PC-9 (cell line): ENCODE measurements at regions not wholly inside any gene's neighbourhood (a gene's known extent, or its start where the extent isn't known, plus 50 kb on each side); places are given as distances from the start of the nearest gene placed in this dataset.

Source experiments
- BruUV-seq: library from RNA; stranded (reverse); fragments of 400-500 nt; replicated peaks from 2 replicates; lab custom pipeline; 2021; lab: Mats Ljungman, UMichigan
- CTCF ChIA-PET: fragments of 300-600 bp; sonication (Branson Sonifier 250); formaldehyde crosslinking; loops from one replicate; lab custom pipeline; 2022; ENCODE audit warnings: antibody characterized with exemption; lab: Charles Lee
- POLR2A ChIA-PET: fragments of 300-600 bp; sonication (Branson Sonifier 250); formaldehyde crosslinking; loops from one replicate; lab custom pipeline; 2022; ENCODE audit warnings: antibody characterized with exemption; ENCODE audit not compliant: unreplicated experiment; lab: Charles Lee
- DNase-seq, 2 experiments: peaks; one replicate each; pipeline versions ENCODE4 v3.0.0 to v3.0.0-alpha.2; 2015 to 2022; ENCODE audit warnings: mixed read lengths in 1 of 2
- H2AFZ ChIP-seq: fragments of 200-600 bp; sonication (generic); 2 replicates; pipeline ENCODE4 v1.8.1; 2017; ENCODE audit warnings: antibody characterized with exemption
- H3F3A ChIP-seq: fragments of 200-600 bp; sonication (generic); 2 replicates; pipeline ENCODE4 v1.8.1; 2017; ENCODE audit warnings: antibody characterized with exemption, mild to moderate bottlenecking, low read depth; ENCODE audit not compliant: insufficient read depth
- H3K27ac ChIP-seq: fragments of 200-600 bp; sonication (generic); 2 replicates; pipeline ENCODE4 v1.6.1; 2016; ENCODE audit warnings: mixed run types
- H3K27me3 ChIP-seq: fragments of 200-600 bp; sonication (generic); 2 replicates; pipeline ENCODE4 v1.6.1; 2016; ENCODE audit warnings: low read depth, mixed run types; ENCODE audit not compliant: insufficient read depth
- H3K36me3 ChIP-seq: fragments of 200-600 bp; sonication (generic); 2 replicates; pipeline ENCODE4 v1.6.1; 2016; ENCODE audit warnings: low read depth, mixed run types
- H3K4me1 ChIP-seq: fragments of 200-600 bp; sonication (generic); replicated peaks from 2 replicates; pipeline ENCODE4 v1.6.1; 2016; ENCODE audit warnings: mixed run types; ENCODE audit not compliant: insufficient read depth
- H3K4me2 ChIP-seq: fragments of 200-600 bp; sonication (generic); 2 replicates; pipeline ENCODE4 v1.6.1; 2017; ENCODE audit warnings: mixed run types
- H3K4me3 ChIP-seq: fragments of 200-600 bp; sonication (generic); 2 replicates; pipeline ENCODE4 v1.6.1; 2016; ENCODE audit warnings: mixed run types
- H3K79me2 ChIP-seq: fragments of 200-600 bp; sonication (generic); 2 replicates; pipeline ENCODE4 v1.6.1; 2017; ENCODE audit warnings: low read depth, mixed run types
- H3K9me2 ChIP-seq: fragments of 200-600 bp; sonication (generic); 2 replicates; pipeline ENCODE4 v1.8.1; 2017; ENCODE audit warnings: mild to moderate bottlenecking; ENCODE audit not compliant: insufficient read depth
- H3K9me3 ChIP-seq: fragments of 200-600 bp; sonication (generic); 2 replicates; pipeline ENCODE4 v1.8.1; 2016; ENCODE audit warnings: low read depth; ENCODE audit not compliant: insufficient read depth
- H4K20me1 ChIP-seq: fragments of 200-600 bp; sonication (generic); 2 replicates; pipeline ENCODE4 v1.8.1; 2017; ENCODE audit not compliant: insufficient read depth
- EZH2 ChIP-seq: fragments of 200-600 bp; sonication (generic); IDR thresholded peaks from 2 replicates; pipeline ENCODE4 v1.8.0; 2017; ENCODE audit warnings: antibody characterized with exemption, low read depth
- intact Hi-C: fragments of 100-400 bp; cut with micrococcal nuclease; formaldehyde crosslinking; loops from one replicate; pipeline ENCODE4 v1.10.0; 2022; ENCODE audit not compliant: unreplicated experiment
- TF ChIP-seq, protein P1 (sequence below): fragments of 200-600 bp; sonication (generic); conservative IDR thresholded peaks from 2 replicates; pipeline ENCODE4 v1.6.1; 2017; ENCODE audit warnings: mixed run types, antibody characterized with exemption, mild to moderate bottlenecking, moderate library complexity

DNA sequence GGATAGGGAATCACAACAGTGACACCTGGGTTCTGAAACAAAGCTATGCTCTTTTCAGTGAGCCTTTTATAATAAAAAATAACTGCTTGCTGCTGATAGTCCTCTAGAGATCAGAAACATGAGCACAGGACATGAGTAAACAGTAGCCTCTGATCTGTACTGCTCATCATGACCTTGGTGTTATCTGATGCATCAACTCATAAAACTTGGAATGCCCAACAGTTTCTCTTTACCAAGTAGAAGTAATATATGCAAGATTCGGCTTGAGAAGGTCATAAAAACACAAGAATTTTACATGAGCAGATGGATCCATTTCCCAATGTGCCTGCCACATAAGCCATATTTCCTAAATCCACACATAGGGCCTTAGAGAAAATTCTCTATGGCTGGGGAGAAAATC lies 318.3 kb upstream of the GRAMD2B start:
- Histone ChIP-seq H3K4me1 (no peaks in the 10 kb centered on the region), H3K9me2 (no peaks in the 10 kb centered on the region), H3K27me3 (no peaks in the 10 kb centered on the region), H3K4me3 (no peak overlapping the region), H3K27ac (no peak overlapping the region), H3K9me3 (no peaks in the 10 kb centered on the region; the same call in 1 of the 2 replicates), H3K79me2 (no peaks in the 10 kb centered on the region), H3K36me3 (no peaks in the 10 kb centered on the region), H3F3A (no peaks in the 10 kb centered on the region), H2AFZ (no peak overlapping the region), H3K4me2 (no peak overlapping the region), H4K20me1 (no peaks in the 10 kb centered on the region)
- TF ChIP-seq, protein P1, sequence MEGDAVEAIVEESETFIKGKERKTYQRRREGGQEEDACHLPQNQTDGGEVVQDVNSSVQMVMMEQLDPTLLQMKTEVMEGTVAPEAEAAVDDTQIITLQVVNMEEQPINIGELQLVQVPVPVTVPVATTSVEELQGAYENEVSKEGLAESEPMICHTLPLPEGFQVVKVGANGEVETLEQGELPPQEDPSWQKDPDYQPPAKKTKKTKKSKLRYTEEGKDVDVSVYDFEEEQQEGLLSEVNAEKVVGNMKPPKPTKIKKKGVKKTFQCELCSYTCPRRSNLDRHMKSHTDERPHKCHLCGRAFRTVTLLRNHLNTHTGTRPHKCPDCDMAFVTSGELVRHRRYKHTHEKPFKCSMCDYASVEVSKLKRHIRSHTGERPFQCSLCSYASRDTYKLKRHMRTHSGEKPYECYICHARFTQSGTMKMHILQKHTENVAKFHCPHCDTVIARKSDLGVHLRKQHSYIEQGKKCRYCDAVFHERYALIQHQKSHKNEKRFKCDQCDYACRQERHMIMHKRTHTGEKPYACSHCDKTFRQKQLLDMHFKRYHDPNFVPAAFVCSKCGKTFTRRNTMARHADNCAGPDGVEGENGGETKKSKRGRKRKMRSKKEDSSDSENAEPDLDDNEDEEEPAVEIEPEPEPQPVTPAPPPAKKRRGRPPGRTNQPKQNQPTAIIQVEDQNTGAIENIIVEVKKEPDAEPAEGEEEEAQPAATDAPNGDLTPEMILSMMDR: no peak
- no peak for TF ChIP-seq EZH2
- no TSS peak for BruUV-seq
- intact Hi-C loops: no loop called here
- ChIA-PET CTCF (no interaction called here), POLR2A (no interaction called here)
- DNase-seq: no peak

DNA sequence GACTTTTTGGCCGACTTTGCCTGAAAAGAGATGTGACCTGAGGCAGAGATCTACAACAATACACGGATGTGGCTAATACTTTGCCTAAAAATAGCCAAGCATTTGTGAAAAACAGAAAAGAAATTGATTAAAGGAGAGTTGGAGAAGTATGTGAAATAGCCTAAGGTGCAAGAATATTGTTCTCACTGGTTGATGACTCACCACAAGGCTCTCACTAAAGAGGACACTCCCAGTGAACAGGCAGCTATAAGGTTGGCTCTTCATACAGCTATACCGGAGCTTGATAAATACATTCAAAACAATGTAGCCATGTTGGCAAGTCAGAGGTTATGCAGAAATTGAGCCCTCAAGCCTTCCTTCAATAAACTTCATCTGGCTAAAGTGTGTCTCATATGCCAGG lies 317.2 kb upstream of the GRAMD2B start:
- Histone ChIP-seq H3K4me3 (no peak overlapping the region), H3K27ac (no peak overlapping the region), H2AFZ (no peak overlapping the region), H4K20me1 (no peaks in the 10 kb centered on the region), H3K36me3 (no peaks in the 10 kb centered on the region), H3K79me2 (no peaks in the 10 kb centered on the region), H3K9me3 (no peaks in the 10 kb centered on the region; the same call in 1 of the 2 replicates), H3F3A (no peaks in the 10 kb centered on the region), H3K4me2 (no peak overlapping the region), H3K9me2 (no peaks in the 10 kb centered on the region), H3K27me3 (no peaks in the 10 kb centered on the region), H3K4me1 (no peaks in the 10 kb centered on the region)
- no peak for DNase-seq
- intact Hi-C loops: no loop called here
- CTCF ChIA-PET: no interaction called here
- POLR2A ChIA-PET: no interaction called here
- BruUV-seq: no TSS peak
- TF ChIP-seq, protein P1: no peak
- TF ChIP-seq EZH2: no peak

DNA sequence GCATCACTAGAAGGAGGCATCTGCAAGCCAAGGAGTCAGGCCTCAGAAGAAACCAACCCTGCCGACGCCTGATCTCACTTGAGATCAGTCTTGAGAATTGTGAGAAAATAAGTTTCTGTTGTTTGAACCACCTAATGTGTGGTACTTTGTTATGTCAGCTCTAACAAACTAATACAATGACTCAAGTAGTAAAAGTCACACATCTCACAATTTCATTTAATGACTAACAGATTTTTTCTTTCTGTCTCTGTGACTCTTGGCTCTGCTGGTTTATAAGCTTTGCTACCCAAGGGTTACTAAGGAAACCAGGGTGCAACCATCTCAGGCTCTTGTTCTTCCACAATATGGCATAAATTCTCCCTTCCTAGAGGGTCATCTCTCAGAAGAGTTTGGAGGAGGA lies 315.8 kb upstream of the GRAMD2B start:
- no peak overlapping the region for H3K4me3 ChIP-seq
- BruUV-seq: no TSS peak
- no peaks in the 10 kb centered on the region; the same call in 1 of the 2 replicates for H3K9me3 ChIP-seq
- POLR2A ChIA-PET: no interaction called here
- no peaks in the 10 kb centered on the region for H3K27me3 ChIP-seq
- no peaks in the 10 kb centered on the region for H4K20me1 ChIP-seq
- TF ChIP-seq, protein P1: no peak
- no peak for TF ChIP-seq EZH2
- no peak for DNase-seq
- no peaks in the 10 kb centered on the region for H3K9me2 ChIP-seq
- no peaks in the 10 kb centered on the region for H3K79me2 ChIP-seq
- no peaks in the 10 kb centered on the region for H3K36me3 ChIP-seq
- H3F3A ChIP-seq: no peaks in the 10 kb centered on the region
- CTCF ChIA-PET: no interaction called here
- H3K4me1 ChIP-seq: no peaks in the 10 kb centered on the region
- no peak overlapping the region for H3K4me2 ChIP-seq
- H3K27ac ChIP-seq: no peak overlapping the region
- intact Hi-C loops: no loop called here
- no peak overlapping the region for H2AFZ ChIP-seq
